AG08395 (cell line): ENCODE measurements at regions not wholly inside any gene's neighbourhood (a gene's known extent, or its start where the extent isn't known, plus 50 kb on each side); places are given as distances from the start of the nearest gene placed in this dataset.
A peak's percentile ranks its signal among the peaks of the same experiment; 100 is the strongest.

Source experiments
- DNase-seq: peaks from one replicate; pipeline ENCODE4 v3.0.0; 2012; ENCODE audit warnings: mixed read lengths, low spot score

GRCh38 chr2:236499691-236500578, 69.7 kb upstream of the ACKR3 start:
- DNase-seq: peak; percentile 48

- DNase-seq: no peak
These were observed 68.6 kb upstream of the ACKR3 start for GRCh38 chr2:236501026-236501425.

GRCh38 chr2:236501531-236501930, 68.1 kb upstream of the ACKR3 start:
- DNase-seq: no peak

- peak; percentile 11 for DNase-seq
These were observed 66.5 kb upstream of the ACKR3 start for GRCh38 chr2:236503100-236503499.

GRCh38 chr2:236503583-236503982, 66.0 kb upstream of the ACKR3 start:
- DNase-seq: no peak

GRCh38 chr2:236505041-236505440, 64.6 kb upstream of the ACKR3 start:
- no peak for DNase-seq

- DNase-seq: no peak
These were observed 64.0 kb upstream of the ACKR3 start for GRCh38 chr2:236505648-236506047.

- DNase-seq: peak; percentile 50
These were observed 62.1 kb upstream of the ACKR3 start for GRCh38 chr2:236507393-236508085.

GRCh38 chr2:236508466-236508865, 61.2 kb upstream of the ACKR3 start:
- DNase-seq: no peak

- no peak for DNase-seq
These were observed 59.6 kb upstream of the ACKR3 start for GRCh38 chr2:236510034-236510433.

GRCh38 chr2:236511266-236511665, 58.4 kb upstream of the ACKR3 start:
- DNase-seq: no peak

- DNase-seq: no peak
These were observed 57.4 kb upstream of the ACKR3 start for GRCh38 chr2:236512267-236512666.

GRCh38 chr2:236512902-236513435, 56.7 kb upstream of the ACKR3 start:
- DNase-seq: peak; percentile 69

GRCh38 chr2:236513956-236514355, 55.7 kb upstream of the ACKR3 start:
- no peak for DNase-seq

GRCh38 chr2:236516708-236517107, 52.9 kb upstream of the ACKR3 start:
- no peak for DNase-seq

GRCh38 chr2:236517251-236518031, 52.2 kb upstream of the ACKR3 start:
- no peak for DNase-seq
